ENCODE measurements at regions not wholly inside any gene's neighbourhood (a gene's known extent, or its start where the extent isn't known, plus 50 kb on each side); places are given as distances from the start of the nearest gene placed in this dataset.
"Not testable (repeated sequence)": the region's sequence is repeated elsewhere in the genome, so short reads cannot be mapped to it uniquely, and the experiment has no call there.

DNA sequence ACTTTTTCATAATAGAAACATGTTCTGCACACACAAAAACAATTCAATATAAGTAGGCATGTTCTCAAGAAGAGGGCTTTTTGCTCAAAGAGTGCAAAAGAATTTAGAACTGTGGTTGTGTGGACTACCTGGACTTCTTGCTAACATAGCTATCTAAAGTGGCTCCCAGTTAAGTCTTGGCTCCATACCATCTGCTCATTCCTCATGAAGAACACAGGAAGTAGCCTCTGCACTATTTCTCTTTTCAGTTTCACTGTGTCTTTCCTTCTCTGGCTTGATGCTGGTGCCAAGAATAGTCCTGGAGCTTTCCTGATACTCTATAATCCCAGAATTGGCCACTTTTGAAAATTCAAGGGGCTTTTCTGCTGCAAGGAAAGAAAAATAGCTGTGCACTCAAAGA, 127.4 kb downstream of the CCER1 start:
- DNase-seq, result no peak

DNA sequence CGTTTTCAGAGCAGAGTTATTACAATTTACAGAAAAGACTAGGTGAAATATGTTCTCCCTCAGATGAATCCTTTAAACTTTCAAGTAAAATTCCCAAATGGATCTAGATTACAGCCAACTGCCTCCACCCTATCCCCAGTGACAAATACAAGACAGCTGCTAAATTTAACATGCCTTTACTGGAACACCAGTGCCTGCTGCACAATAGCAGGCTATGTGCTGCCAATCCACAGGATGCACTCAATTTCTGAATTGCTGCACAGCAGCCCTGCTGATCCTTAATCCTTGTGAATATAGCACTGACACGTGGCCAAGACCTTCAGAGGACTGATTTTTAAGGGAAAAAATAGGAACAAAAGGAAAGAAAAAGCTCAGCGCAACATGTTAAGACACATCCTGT, 128.9 kb downstream of the CCER1 start:
- no peak for DNase-seq

DNA sequence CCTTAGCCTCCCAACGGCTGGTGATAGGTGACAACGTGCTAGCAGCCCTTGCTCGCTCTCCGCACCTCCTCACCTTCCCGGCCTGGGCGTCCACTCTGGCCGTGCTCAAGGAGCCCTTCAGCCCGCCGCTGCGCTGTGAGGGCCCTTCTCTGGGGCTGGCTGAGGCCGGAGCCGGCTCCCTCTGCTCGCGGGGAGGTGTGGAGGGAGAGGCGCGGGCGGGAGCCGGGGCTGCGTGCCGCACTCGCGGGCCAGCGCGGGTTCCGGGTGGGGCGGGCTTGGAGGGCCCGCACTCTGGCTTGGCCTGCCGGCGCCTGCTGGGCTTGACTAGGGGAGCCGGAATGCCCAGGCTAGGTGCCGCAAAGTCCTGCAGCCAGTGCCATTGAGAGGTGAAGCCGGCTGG, 131.1 kb downstream of the CCER1 start:
- no peak for DNase-seq

DNA sequence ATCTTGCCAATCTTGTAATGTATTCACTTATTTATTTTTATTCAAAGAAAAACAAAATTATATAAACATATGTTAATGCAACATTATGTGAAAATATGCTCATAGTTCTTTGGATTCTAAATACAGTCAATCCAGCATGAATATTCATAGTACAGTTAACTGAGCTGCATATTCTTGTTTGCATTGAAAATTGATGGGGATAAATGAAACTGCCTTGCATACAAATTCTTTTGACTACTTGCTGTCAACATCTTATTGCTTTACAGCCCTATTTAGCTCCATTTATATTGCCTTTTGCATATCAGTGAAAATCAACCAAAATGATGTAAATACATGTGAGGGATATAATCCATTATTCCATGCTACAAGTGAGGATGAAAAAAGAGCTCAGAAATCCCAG, 135.3 kb downstream of the CCER1 start:
- DNase-seq, result no peak

DNA sequence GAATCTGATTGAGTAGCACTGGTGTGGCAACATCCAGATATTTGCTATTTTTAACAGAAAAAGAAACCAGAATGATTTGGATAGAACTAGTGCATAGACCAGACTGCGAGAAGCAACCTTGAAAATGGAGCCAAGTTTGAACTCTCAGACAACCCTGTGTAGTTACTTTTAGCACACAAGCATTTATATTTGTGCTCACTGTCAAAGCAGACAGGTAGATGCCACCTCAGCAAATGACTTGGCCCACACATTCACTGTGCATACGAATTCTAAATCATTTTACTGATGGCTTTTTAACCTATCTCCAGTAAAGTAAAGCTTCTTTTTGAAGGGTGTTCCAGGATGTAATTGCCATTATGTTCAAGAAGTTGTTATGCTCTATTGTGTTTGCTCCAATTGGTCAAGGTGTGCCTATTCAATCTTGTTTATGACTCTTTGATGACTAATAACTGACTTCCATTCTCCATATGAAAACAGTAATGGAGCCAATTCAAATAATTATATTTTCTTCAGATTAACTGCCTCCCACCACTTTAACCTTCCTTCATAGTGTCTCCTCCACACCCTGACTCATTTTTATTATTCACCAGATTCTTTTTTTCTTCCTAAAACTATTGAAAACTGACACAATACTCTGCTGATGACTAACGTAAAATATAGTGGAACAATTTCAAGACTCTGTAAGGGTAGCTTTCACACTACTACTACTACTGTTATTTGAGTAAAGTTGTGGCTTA, 138.5 kb downstream of the CCER1 start:
- DNase-seq, result no peak

DNA sequence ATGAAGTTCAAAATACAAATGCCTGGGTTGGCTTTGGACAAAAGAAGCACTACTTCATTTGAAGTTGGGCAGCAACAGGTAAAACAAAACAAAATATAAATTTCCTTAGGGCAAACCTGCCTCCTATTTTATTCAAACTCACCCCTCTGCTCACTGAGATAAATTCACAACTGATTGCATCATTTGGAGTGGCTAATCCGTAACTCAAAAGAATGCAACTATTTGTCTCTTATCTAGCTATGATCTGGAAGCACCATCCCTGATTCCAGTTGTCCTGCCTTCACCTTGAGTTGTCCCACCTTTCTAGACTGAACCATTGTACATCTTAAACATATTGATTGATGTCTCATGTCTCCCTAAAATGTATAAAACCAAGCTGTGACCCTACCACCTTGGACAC, 145.0 kb downstream of the CCER1 start:
- DNase-seq, result no peak

DNA sequence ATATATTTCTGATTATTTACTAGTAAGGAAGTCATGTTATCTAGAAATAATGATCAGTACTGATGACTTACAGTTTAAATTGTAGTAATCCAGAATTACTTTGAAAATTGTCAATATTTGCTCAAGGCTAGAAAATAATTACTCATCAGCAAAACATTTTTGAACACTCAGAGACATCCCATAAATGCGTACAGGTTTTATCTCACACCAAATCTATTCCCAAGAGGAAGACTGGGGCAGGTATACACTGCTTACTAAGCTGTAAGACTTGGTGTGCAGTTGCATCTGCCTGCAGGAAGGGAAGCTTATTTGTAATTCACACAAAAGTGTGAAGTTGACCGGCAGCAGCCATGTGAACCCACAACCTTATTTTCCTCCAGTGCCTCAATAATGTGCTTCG, 146.4 kb downstream of the CCER1 start:
- no peak for DNase-seq

DNA sequence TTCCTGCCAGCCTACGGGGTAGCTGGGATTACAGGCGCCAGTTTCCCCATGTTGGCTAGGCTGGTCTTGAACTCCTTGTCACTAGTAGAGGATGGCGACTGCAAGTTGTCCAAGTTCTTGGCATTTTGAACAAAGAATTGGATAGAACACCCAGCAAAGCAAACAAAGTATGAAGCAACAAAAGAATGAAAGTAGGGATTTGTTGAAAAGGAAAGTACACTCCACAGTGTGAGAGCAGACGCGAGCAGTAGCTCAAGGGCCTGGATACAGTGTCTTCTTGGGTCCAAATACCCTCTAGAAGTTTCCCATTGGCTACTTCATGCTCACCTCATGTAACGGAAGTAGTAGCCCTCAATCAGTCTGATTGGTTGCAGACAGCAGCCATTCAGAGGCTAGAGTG, 152.2 kb downstream of the CCER1 start:
- DNase-seq, result no peak

DNA sequence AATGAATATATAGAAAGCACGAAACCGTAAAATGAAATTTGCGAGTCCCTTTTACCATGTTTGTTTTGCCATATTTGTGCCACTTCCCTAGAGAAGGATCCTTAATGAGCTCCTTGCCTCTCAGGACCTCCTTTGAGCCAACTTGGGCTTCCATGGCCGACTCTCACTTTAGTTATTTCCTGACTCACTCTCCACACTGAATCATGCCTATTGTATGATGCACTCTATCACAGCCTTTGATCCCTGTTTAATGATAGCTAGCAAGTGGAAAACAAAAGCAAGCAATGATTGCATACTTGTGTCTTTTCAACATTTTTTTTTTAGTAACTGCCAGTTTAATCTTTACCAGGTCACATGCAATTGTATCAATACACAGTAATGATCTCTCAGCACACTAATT, 153.2 kb downstream of the CCER1 start:
- DNase-seq, result no peak

DNA sequence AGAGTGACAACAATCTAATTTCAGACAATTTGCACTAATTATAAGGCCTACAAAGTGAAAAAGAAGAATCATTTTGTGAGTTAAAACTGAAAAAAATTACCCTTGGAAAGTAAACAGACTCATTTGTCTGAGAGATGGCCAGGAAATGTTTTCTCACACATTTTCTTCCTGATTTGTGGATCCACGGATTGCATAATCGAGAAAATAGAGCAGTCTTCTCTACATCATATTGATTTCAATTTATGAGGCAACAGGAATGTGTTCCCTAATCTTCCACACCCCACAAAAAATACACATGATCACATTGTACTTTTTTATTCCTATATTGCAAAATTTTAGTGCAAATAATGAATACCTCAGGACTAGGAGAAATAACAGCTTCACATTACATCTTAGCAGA, 160.8 kb downstream of the CCER1 start:
- no peak for DNase-seq

DNA sequence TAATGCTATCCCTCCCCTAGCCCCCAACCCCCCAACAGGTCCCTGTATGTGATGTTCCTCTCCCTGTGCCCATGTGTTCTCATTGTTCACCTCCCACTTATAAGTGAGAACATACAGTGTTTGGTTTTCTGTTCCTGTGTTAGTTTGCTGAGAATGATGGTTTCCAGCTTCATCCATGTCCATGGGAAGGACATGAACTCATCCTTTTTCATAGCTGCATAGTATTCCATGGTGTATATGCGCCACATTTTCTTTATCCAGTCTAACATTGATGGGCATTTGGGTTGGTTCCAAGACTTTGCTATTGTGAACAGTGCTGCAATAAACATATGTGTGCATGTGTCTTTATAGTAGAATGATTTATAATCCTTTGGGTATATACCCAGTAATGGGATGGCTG, 162.3 kb downstream of the CCER1 start:
- not testable (repeated sequence) for DNase-seq

DNA sequence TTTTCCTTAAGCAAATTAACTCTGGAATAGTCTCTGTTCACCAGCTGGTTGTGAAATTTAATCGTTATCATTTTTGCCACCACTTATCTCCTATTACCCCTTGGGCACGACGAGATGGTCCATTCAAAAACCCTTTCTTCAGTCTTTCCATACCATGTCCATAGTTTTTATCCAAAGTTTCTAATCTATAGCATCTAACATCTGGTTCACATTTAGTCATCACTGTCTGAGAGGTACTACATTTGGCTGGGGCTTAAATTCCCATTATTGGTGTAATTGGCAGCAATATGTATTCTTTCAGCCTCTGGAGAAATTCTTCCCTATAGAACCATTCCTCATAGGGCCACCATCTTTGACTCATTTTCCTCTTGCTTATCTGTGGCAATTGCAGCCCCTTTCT, 163.5 kb downstream of the CCER1 start:
- DNase-seq, result no peak

DNA sequence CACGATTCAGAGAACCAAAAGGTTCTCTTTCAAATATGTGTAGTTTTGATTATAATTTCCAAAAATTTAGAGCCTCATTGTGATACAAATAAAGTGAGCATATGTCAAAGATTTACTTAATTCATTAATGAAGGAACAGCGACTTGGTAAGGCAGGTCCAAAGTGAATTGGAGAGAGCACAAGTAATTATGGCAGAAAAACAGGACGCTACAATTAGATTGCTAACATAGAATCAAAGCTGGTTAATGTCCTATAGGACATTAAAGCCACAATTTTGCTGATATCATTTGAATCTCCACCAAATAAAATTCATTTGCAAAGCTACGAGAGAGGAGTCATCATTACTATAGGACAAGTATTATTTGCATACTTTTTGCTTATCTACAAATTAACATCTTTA, 164.2 kb downstream of the CCER1 start:
- no peak for DNase-seq

DNA sequence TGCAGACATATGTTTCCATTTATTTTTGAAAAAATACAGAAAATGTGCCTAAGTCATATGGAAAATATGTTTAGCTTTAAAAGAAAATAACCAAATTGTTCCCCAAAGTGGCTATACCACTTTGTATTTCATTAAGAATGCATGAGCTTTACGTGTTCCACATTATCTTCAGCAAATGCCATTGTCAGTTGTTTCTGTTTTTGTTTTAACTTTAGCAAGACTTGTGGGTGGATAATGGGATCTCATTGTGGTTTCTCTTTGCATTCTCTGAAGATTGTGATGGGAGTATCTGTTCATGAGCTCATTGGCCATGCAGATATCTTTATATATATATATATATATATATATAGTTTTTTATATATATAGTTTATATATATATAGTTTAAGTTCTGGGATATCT, 181.5 kb downstream of the CCER1 start:
- DNase-seq, result no peak

DNA sequence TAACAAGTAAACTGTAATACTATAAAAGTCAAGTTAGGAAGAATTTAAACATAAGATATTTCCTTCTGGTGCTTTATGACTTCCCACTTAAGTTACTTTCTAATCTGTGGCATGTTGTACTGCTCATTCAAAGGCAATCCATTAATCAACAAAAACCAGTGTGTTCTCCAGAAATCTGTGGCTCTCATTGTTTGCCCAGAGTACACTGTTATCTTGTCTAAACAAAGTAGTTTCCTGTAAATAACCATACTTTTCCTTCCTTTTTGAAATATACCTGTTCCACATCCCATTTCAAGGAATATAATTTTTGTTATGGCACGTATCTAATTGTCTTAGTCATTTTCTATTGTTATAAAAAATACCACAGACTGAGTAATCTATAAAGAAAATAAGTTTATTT, 184.1 kb downstream of the CCER1 start:
- no peak for DNase-seq

DNA sequence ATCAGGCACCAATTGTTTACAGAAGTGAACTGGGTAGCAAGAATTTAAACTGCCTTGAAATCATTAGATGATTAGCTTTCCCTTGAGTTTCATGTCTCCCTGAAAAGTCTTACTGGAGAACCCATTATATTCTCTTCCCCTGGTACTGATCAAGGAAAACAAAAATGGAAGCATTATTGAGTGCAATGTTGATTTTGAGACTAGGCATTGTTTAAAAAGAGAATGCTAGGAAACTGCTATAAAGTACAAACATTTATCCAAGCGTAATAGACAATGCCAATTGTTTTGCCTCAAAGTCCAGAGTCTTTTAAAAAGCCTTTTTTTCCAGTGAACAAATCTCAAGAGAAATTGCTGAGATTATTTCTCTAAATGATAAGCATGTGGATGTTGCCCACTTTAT, 197.0 kb downstream of the CCER1 start:
- no peak for DNase-seq

DNA sequence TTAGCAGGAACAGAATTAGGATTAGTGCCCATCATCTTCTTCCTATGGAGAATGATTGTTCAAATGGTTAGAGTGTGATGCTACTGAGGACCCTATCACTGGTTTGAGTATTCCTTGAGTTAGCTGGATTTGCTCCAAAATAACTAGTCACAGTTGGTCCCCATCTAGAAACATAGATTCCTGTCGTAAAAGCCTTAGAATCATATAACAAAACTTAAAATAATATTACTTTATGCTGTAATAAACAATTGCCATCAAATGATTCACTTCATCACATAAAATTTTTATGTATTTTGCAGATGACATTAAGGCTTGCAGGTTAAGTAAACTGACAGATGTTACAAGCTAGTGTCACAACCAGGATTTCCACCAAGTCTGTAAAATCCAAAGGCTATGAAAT, 209.8 kb downstream of the CCER1 start:
- DNase-seq, result no peak

DNA sequence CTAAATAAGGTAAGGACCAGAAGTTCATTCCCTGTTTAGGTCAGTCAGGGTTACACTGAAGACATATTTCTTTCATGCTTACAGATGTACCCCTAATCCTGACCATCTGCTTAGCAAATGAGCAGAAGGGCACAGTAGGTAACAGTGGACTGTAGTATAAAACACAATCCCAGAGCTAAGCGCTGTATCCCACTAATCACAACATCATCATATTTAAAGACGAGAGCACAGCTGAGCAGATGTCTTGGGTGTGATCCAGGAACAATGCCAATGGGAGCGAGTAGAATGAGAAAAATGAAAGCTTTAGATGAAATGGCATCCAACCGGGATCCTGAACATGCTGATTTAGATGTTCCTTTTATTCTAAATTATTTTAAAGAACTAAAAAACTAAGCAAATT, 213.4 kb downstream of the CCER1 start:
- no peak for DNase-seq

DNA sequence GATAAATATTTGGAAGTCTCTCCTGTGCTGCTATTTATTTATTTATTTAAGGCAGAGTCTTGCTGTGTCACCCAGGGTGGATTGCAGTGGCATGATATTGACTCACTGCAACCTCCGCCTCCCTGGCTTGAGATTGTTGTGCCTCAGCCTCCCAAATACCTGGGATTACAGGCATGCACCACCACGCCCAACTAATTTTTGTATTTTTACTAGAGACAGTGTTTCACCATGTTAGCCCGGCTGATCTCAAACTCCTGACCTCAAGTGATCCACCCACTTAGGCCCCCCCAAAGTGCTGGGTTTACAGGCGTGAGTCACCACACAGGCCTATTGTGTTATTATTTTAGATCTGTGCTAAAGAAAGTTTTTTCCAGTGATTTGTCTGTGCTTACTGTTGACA, 225.2 kb downstream of the CCER1 start:
- DNase-seq, result no peak

DNA sequence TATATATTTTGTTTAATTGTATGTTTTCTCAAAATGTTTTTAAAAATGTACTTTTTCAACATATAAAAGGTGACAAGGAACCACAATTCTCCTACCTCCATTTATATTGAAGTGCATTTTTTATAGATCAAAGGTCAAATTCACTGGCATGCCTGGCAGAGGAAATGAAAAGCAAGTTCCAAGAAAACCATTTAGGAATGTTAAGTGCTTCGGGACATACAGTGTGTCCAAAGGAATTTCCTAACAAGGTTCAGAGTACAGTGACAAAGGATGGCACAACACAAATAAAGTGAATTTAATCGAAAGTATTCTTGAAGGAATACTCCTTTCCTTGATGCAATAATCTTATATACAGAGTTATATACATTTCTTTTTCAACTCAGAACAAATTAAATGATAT, 242.3 kb downstream of the CCER1 start:
- no peak for DNase-seq

DNA sequence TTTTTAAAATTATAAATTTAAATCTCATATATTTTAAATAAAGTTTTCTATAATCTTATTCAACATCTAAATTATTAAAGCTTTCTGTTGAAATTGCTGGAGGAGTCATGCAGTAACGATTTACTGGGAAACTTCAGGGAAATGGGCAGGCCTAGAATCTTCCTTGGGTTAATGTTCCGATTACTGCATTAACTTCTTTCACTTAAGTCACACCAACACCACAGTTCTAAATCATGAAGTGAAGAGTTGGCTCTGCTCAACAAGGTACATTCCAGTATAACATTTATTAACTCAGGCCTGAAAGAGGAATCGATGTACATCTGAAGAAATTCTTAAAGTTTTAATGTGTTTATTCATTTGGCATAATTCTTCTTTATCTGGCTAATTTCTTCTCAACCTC, 244.3 kb downstream of the CCER1 start:
- DNase-seq, result no peak

DNA sequence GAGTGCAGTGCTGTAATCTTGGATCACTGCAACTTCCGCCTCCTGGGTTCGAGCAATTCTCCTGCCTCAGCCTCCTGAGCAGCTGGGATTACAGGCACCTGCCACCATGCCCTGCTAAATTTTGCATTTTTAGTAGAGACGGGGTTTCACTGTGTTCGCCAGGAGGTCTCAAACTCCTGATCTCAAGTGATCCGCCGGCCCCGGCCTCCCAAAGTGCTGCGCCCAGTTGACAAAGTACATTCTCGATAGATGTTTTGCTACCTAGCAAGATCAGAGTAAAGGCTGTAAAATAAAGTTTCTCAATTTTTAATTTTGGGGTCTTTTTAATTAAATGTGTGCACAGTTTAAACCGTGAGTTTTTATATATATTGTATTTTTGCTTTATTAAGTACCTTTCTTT, 248.9 kb downstream of the CCER1 start:
- DNase-seq, result no peak

DNA sequence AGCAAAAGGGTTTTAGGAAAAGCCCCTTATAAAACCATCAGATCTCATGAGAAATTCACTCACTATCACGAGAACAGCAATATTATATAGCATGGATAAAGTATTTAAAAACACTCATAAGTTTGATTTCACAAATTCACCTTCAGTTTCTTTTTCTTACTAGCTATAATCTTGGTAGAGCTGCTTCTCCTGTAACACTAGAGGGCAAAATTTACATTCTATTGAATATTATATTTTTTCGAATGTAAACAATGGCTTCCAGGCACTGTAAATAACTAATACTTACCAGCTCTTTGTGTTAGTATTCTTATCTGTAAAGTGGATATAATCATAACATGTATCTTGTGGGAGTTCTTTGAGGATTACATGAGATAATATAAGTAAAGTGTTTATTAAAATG, 259.6 kb downstream of the CCER1 start:
- no peak for DNase-seq

DNA sequence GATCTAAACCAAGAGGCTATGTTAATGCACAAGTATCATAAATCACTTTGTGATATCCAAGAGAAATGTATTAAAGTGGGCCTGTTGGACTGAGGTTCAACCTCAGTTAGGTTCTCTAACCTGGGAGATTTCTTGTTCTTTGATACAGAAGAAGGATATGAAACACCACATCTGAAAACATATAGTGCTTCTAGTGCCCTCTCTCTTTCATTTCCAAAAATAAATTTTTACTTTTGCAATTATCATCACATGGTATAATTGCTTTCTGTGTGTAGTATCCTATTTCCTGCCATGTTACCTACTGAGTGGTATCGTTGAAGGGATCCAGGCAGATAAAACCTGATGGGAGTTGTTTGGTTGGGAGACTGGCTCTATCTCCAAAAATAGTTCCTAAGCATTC, 264.9 kb downstream of the CCER1 start:
- no peak for DNase-seq

DNA sequence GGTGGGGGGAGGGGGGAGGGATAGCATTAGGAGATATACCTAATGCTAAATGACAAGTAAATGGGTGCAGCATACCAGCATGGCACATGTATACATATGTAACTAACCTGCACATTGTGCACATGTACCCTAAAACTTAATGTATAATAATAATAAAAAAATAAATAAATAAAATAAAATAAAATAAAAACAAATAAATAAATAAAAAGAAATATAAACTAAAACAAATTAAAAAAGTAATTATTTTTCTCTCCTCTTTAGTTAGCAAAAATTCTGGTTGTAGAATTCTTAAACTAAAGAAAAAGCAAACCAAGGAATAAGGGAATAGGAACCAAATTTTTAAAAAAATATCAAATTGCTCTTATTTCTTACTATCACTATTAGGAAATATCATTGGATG, 267.3 kb downstream of the CCER1 start:
- DNase-seq, result not testable (repeated sequence)

DNA sequence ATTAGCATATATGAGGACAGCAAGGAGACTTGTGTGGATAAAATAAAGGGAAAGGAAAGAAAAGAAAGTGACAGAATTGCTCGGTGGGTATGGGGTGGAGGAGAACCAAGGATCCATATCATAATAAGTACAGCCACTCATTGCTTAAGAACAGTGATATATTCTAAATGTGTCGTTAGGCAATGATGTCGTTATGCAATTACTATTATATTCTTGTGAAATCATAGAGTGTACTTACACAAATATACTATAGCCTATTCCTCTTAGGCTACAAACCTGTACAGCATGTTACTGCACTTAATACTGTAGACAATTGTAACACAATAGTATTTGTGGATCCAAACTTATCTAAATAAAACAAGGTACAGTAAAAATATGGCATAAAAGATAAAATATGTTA, 271.1 kb downstream of the CCER1 start:
- no peak for DNase-seq

All from activated gamma-delta T cell treated with Interleukin-2 at 50 U/mL for 16 hours (primary cell).